ENCODE measurements at regions not wholly inside any gene's neighbourhood (a gene's known extent, or its start where the extent isn't known, plus 50 kb on each side); places are given as distances from the start of the nearest gene placed in this dataset.

DNA sequence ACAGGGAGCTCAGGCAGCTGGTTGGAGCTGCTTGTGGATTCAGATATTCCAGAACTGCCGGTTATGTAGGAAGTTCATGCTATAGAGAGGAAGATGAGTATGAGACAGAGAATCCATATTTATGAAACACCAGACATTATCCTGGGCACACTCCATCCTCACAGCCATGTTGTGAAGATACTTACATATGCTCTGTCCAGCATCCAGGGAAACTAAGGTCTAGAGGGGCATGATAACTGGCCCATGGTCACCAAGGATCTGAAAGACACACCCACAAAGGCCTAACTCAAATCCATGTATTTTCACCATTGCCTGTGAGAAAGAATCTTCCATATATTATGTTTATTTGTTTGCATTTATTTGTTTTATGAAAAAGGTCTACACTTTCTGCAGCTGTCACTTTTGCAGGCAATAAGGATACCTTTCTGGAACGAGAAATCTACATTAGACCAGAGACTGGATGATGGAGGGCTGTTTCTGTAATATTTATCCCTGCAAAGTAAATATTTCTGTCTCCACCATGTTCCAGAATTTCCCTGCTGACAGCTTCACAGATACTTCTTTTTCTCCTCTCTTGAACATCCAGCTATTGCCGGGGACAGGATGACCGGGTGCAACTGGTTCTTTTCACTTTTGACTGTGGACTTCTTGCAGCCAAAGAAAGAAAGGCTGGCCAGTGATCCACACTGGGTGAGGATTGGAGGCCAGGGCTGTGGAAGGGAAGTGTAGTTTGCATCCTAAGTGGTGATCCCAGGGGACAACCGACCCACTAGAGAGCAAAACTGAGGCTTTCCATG, 145.9 kb upstream of the NAV2 start:
- TF ChIP-seq CTCF (IDR thresholded peaks at IDR 0.05): no peak
- TF ChIP-seq POLR2A (IDR thresholded peaks at IDR 0.05): no peak
- no peak for TF ChIP-seq POLR2AphosphoS5 (IDR thresholded peaks at IDR 0.05)

Data from prostate gland (tissue), 2 donors.